Activated CD8-positive, alpha-beta memory T cell treated with anti-CD3 and anti-CD28 coated beads for 48 hours (primary cell): ENCODE measurements at regions not wholly inside any gene's neighbourhood (a gene's known extent, or its start where the extent isn't known, plus 50 kb on each side); places are given as distances from the start of the nearest gene placed in this dataset.

Experiments
- DNase-seq, 3 experiments: peaks; one replicate each; pipeline ENCODE4 v3.0.0-alpha.2; 2020; ENCODE audit warnings: low read depth in 2 of 3, low spot score in 2 of 3

- no peak for DNase-seq
These were observed 165.2 kb downstream of the ZPLD1 start for GRCh38 chr3:102599819-102600576.

GRCh38 chr3:102605153-102605552 is 170.3 kb downstream of the ZPLD1 start:
- DNase-seq = no peak

- DNase-seq = no peak
These were observed 174.1 kb downstream of the ZPLD1 start for GRCh38 chr3:102608875-102609274.

- DNase-seq = no peak
These were observed 179.3 kb downstream of the ZPLD1 start for GRCh38 chr3:102614021-102614569.

- DNase-seq = no peak
These were observed 179.8 kb downstream of the ZPLD1 start for GRCh38 chr3:102614585-102614984.

- DNase-seq = no peak
These were observed 182.6 kb downstream of the ZPLD1 start for GRCh38 chr3:102617381-102617780.

GRCh38 chr3:102619361-102619760 is 184.5 kb downstream of the ZPLD1 start:
- DNase-seq = no peak

- no peak for DNase-seq
These were observed 195.1 kb downstream of the ZPLD1 start for GRCh38 chr3:102629943-102630342.

GRCh38 chr3:102630531-102630930 is 195.7 kb downstream of the ZPLD1 start:
- DNase-seq = no peak

- no peak for DNase-seq
These were observed 208.7 kb downstream of the ZPLD1 start for GRCh38 chr3:102643546-102643945.

- DNase-seq = no peak
These were observed 211.7 kb downstream of the ZPLD1 start for GRCh38 chr3:102646557-102646956.

GRCh38 chr3:102660653-102661052 is 225.8 kb downstream of the ZPLD1 start:
- no peak for DNase-seq

- no peak for DNase-seq
These were observed 227.1 kb downstream of the ZPLD1 start for GRCh38 chr3:102661707-102662497.

- no peak for DNase-seq
These were observed 227.6 kb downstream of the ZPLD1 start for GRCh38 chr3:102662498-102662772.

GRCh38 chr3:102664126-102664525 is 229.3 kb downstream of the ZPLD1 start:
- no peak for DNase-seq

GRCh38 chr3:102665183-102665582 is 230.4 kb downstream of the ZPLD1 start:
- DNase-seq = no peak

- no peak for DNase-seq
These were observed 233.4 kb downstream of the ZPLD1 start for GRCh38 chr3:102668247-102668646.

- DNase-seq = no peak
These were observed 236.2 kb downstream of the ZPLD1 start for GRCh38 chr3:102670986-102671385.

GRCh38 chr3:102672305-102672704 is 237.5 kb downstream of the ZPLD1 start:
- no peak for DNase-seq

- DNase-seq = peak; percentile 10 to 44 (median 37)
These were observed 238.7 kb downstream of the ZPLD1 start for GRCh38 chr3:102673271-102674115.

GRCh38 chr3:102674284-102674683 is 239.5 kb downstream of the ZPLD1 start:
- DNase-seq = no peak
